WTC11 (cell line): ENCODE measurements at regions not wholly inside any gene's neighbourhood (a gene's known extent, or its start where the extent isn't known, plus 50 kb on each side); places are given as distances from the start of the nearest gene placed in this dataset.

Experiments
- ATAC-seq: fragments of 200-7000 bp; cut with Tn5 transposase; 2 replicates; pipeline ENCODE4 v1.10.0; 2021; ENCODE audit warnings: mild to moderate bottlenecking, moderate library complexity
- CTCF ChIA-PET: fragments of 300-600 bp; sonication (Branson Sonifier 250); formaldehyde crosslinking; loops from one replicate; lab custom pipeline; 2021; ENCODE audit warnings: antibody characterized with exemption; lab: Charles Lee
- POLR2A ChIA-PET: fragments of 350-600 bp; sonication (Branson Sonifier 250); formaldehyde crosslinking; loops from one replicate; lab custom pipeline; 2021; ENCODE audit warnings: antibody characterized with exemption; lab: Charles Lee
- DNase-seq: peaks from one replicate; pipeline ENCODE4 v3.0.0; 2021; ENCODE audit warnings: low spot score
- H3K27ac Mint-ChIP-seq: 2 replicates; pipeline ENCODE4 v1.8.0; 2021; ENCODE audit warnings: mixed read lengths
- H3K27me3 Mint-ChIP-seq: 2 replicates; pipeline ENCODE4 v1.8.0; 2021; ENCODE audit warnings: low read depth, mild to moderate bottlenecking, moderate library complexity, mixed read lengths
- H3K36me3 Mint-ChIP-seq: 2 replicates; pipeline ENCODE4 v1.8.0; 2021; ENCODE audit warnings: mixed read lengths
- H3K4me1 Mint-ChIP-seq: 2 replicates; pipeline ENCODE4 v1.8.0; 2022; ENCODE audit warnings: mixed read lengths
- H3K4me3 Mint-ChIP-seq: 2 replicates; pipeline ENCODE4 v1.8.0; 2021; ENCODE audit warnings: mild to moderate bottlenecking, moderate library complexity, mixed read lengths
- H3K9me3 Mint-ChIP-seq: 2 replicates; pipeline ENCODE4 v1.8.0; 2021; ENCODE audit warnings: mixed read lengths
- ARID4B ChIP-seq: sonication (generic); formaldehyde crosslinking; IDR thresholded peaks from 2 replicates; pipeline ENCODE4 v1.8.0; 2023; ENCODE audit warnings: missing genetic modification reagents, mild to moderate bottlenecking, borderline replicate concordance
- FOXJ3 ChIP-seq: sonication (generic); formaldehyde crosslinking; IDR thresholded peaks from 2 replicates; pipeline ENCODE4 v1.9.0; 2021; ENCODE audit warnings: missing genetic modification reagents, mild to moderate bottlenecking, borderline replicate concordance
- FOXP1 ChIP-seq: sonication (generic); formaldehyde crosslinking; IDR thresholded peaks from 2 replicates; pipeline ENCODE4 v1.8.0; 2022; ENCODE audit warnings: missing genetic modification reagents, mild to moderate bottlenecking, moderate library complexity, borderline replicate concordance
- HMGXB4 ChIP-seq: sonication (generic); formaldehyde crosslinking; IDR thresholded peaks from 2 replicates; pipeline ENCODE4 v1.8.1; 2023; ENCODE audit warnings: mild to moderate bottlenecking, moderate library complexity, missing genetic modification reagents
- IRF1 ChIP-seq: sonication (generic); formaldehyde crosslinking; IDR thresholded peaks from 2 replicates; pipeline ENCODE4 v1.8.0; 2023; ENCODE audit warnings: missing genetic modification reagents
- IRF2 ChIP-seq: sonication (generic); formaldehyde crosslinking; IDR thresholded peaks from 2 replicates; pipeline ENCODE4 v1.8.0; 2022; ENCODE audit warnings: low read depth, missing genetic modification reagents, borderline replicate concordance
- JAZF1 ChIP-seq: fragments of 250-450 bp; sonication (Bioruptor Pico); IDR thresholded peaks from 2 replicates; pipeline ENCODE4 v1.9.0; 2021; ENCODE audit warnings: moderate library complexity, mild to moderate bottlenecking, inconsistent platforms
- NFE2L1 ChIP-seq: sonication (generic); formaldehyde crosslinking; IDR thresholded peaks from 2 replicates; pipeline ENCODE4 v1.8.1; 2023; ENCODE audit warnings: missing genetic modification reagents
- RELA ChIP-seq: sonication (generic); formaldehyde crosslinking; IDR thresholded peaks from 2 replicates; pipeline ENCODE4 v1.8.1; 2022; ENCODE audit warnings: missing genetic modification reagents, mild to moderate bottlenecking, borderline replicate concordance
- SMAD3 ChIP-seq: sonication (generic); formaldehyde crosslinking; IDR thresholded peaks from 2 replicates; pipeline ENCODE4 v1.8.0; 2022; ENCODE audit warnings: missing genetic modification reagents, mild to moderate bottlenecking, borderline replicate concordance
- TEAD4 ChIP-seq: sonication (generic); formaldehyde crosslinking; IDR thresholded peaks from 2 replicates; pipeline ENCODE4 v1.8.0; 2022; ENCODE audit warnings: mild to moderate bottlenecking, missing genetic modification reagents
- USF2 ChIP-seq: sonication (generic); formaldehyde crosslinking; IDR thresholded peaks from 2 replicates; pipeline ENCODE4 v1.8.1; 2023; ENCODE audit warnings: mild to moderate bottlenecking, missing genetic modification reagents, moderate library complexity
- ZNF232 ChIP-seq: sonication (generic); formaldehyde crosslinking; IDR thresholded peaks from 2 replicates; pipeline ENCODE4 v1.8.0; 2022; ENCODE audit warnings: mild to moderate bottlenecking, missing genetic modification reagents
- ZNF317 ChIP-seq: sonication (generic); formaldehyde crosslinking; IDR thresholded peaks from 2 replicates; pipeline ENCODE4 v1.8.1; 2023; ENCODE audit warnings: low read depth, mild to moderate bottlenecking, moderate library complexity, missing genetic modification reagents, borderline replicate concordance
- TF ChIP-seq, protein P1 (sequence below): sonication (generic); formaldehyde crosslinking; IDR thresholded peaks from 2 replicates; pipeline ENCODE4 v1.8.1; 2023; ENCODE audit warnings: mild to moderate bottlenecking, missing genetic modification reagents
- TF ChIP-seq, protein P2 (sequence below): sonication (generic); formaldehyde crosslinking; conservative IDR thresholded peaks from 2 replicates; pipeline ENCODE4 v1.8.1; 2023; ENCODE audit warnings: mild to moderate bottlenecking, low read depth, missing genetic modification reagents, moderate library complexity
- TF ChIP-seq, protein P3 (sequence below): sonication (generic); formaldehyde crosslinking; IDR thresholded peaks from 2 replicates; pipeline ENCODE4 v1.8.1; 2022; ENCODE audit warnings: missing genetic modification reagents, borderline replicate concordance
- TF ChIP-seq, protein P4 (sequence below): sonication (generic); formaldehyde crosslinking; IDR thresholded peaks from 2 replicates; pipeline ENCODE4 v1.8.0; 2022; ENCODE audit warnings: missing genetic modification reagents

DNA sequence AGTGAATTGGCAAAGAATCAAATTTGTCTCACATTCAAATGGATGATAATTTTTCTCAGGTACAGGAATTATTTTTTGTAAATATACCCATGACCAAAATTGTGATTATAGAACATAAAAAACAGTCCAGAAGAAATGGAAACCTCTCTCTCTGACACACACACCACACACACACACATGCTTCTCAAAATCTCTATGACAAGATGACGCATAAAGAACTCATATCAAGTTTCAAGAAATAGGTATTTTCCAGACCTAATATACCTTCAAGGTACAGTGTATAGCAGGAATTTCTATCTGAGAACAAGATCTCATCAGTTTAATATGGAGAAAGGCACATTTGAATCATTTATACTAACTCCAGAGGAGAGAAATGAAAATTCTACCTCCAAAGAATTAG lies 1069.1 kb upstream of the ALCAM start (continued):
- no peak for TF ChIP-seq USF2 (CRISPR knock-in tag)
- TF ChIP-seq, all 79 proteins: peak for 0

GRCh38 chr3:104298662-104299061 lies 1068.0 kb upstream of the ALCAM start:
- no peak for TF ChIP-seq FOXJ3
- TF ChIP-seq, protein P1, sequence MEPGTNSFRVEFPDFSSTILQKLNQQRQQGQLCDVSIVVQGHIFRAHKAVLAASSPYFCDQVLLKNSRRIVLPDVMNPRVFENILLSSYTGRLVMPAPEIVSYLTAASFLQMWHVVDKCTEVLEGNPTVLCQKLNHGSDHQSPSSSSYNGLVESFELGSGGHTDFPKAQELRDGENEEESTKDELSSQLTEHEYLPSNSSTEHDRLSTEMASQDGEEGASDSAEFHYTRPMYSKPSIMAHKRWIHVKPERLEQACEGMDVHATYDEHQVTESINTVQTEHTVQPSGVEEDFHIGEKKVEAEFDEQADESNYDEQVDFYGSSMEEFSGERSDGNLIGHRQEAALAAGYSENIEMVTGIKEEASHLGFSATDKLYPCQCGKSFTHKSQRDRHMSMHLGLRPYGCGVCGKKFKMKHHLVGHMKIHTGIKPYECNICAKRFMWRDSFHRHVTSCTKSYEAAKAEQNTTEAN = no peak
- TF ChIP-seq SMAD3 = no peak
- TF ChIP-seq HMGXB4 = no peak
- TF ChIP-seq NFE2L1 (CRISPR knock-in tag) = no peak
- TF ChIP-seq, protein P2, sequence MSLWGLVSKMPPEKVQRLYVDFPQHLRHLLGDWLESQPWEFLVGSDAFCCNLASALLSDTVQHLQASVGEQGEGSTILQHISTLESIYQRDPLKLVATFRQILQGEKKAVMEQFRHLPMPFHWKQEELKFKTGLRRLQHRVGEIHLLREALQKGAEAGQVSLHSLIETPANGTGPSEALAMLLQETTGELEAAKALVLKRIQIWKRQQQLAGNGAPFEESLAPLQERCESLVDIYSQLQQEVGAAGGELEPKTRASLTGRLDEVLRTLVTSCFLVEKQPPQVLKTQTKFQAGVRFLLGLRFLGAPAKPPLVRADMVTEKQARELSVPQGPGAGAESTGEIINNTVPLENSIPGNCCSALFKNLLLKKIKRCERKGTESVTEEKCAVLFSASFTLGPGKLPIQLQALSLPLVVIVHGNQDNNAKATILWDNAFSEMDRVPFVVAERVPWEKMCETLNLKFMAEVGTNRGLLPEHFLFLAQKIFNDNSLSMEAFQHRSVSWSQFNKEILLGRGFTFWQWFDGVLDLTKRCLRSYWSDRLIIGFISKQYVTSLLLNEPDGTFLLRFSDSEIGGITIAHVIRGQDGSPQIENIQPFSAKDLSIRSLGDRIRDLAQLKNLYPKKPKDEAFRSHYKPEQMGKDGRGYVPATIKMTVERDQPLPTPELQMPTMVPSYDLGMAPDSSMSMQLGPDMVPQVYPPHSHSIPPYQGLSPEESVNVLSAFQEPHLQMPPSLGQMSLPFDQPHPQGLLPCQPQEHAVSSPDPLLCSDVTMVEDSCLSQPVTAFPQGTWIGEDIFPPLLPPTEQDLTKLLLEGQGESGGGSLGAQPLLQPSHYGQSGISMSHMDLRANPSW = no peak
- TF ChIP-seq TEAD4 = no peak
- TF ChIP-seq JAZF1 (CRISPR knock-in tag) = no peak
- TF ChIP-seq, protein P3, sequence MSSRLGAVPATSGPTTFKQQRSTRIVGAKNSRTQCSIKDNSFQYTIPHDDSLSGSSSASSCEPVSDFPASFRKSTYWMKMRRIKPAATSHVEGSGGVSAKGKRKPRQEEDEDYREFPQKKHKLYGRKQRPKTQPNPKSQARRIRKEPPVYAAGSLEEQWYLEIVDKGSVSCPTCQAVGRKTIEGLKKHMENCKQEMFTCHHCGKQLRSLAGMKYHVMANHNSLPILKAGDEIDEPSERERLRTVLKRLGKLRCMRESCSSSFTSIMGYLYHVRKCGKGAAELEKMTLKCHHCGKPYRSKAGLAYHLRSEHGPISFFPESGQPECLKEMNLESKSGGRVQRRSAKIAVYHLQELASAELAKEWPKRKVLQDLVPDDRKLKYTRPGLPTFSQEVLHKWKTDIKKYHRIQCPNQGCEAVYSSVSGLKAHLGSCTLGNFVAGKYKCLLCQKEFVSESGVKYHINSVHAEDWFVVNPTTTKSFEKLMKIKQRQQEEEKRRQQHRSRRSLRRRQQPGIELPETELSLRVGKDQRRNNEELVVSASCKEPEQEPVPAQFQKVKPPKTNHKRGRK (CRISPR knock-in tag) = no peak
- no peak for TF ChIP-seq ZNF317 (CRISPR knock-in tag)
- no peak for TF ChIP-seq IRF1 (CRISPR knock-in tag)
- TF ChIP-seq IRF2 (CRISPR knock-in tag) = no peak
- TF ChIP-seq ARID4B (CRISPR knock-in tag) = no peak
- TF ChIP-seq, protein P4, sequence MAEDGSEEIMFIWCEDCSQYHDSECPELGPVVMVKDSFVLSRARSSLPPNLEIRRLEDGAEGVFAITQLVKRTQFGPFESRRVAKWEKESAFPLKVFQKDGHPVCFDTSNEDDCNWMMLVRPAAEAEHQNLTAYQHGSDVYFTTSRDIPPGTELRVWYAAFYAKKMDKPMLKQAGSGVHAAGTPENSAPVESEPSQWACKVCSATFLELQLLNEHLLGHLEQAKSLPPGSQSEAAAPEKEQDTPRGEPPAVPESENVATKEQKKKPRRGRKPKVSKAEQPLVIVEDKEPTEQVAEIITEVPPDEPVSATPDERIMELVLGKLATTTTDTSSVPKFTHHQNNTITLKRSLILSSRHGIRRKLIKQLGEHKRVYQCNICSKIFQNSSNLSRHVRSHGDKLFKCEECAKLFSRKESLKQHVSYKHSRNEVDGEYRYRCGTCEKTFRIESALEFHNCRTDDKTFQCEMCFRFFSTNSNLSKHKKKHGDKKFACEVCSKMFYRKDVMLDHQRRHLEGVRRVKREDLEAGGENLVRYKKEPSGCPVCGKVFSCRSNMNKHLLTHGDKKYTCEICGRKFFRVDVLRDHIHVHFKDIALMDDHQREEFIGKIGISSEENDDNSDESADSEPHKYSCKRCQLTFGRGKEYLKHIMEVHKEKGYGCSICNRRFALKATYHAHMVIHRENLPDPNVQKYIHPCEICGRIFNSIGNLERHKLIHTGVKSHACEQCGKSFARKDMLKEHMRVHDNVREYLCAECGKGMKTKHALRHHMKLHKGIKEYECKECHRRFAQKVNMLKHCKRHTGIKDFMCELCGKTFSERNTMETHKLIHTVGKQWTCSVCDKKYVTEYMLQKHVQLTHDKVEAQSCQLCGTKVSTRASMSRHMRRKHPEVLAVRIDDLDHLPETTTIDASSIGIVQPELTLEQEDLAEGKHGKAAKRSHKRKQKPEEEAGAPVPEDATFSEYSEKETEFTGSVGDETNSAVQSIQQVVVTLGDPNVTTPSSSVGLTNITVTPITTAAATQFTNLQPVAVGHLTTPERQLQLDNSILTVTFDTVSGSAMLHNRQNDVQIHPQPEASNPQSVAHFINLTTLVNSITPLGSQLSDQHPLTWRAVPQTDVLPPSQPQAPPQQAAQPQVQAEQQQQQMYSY (CRISPR knock-in tag) = no peak
- no peak for TF ChIP-seq ZNF232 (CRISPR knock-in tag)
- no peak for TF ChIP-seq FOXP1 (CRISPR knock-in tag)
- no peak for TF ChIP-seq RELA
- H3K4me3 Mint-ChIP-seq = no peak overlapping the region
- ChIA-PET CTCF (no interaction called here), POLR2A (no interaction called here)
- ATAC-seq = no peak
- no peak overlapping the region for H3K27ac Mint-ChIP-seq
- no peaks in the 10 kb centered on the region for H3K36me3 Mint-ChIP-seq
- peaks cover 14% of the 10 kb centered on the region for H3K4me1 Mint-ChIP-seq
- H3K9me3 Mint-ChIP-seq = peaks cover 12% of the 10 kb centered on the region; the same call in 1 of the 2 replicates
- H3K27me3 Mint-ChIP-seq = no peaks in the 10 kb centered on the region
- no peak for DNase-seq
